Breast epithelium (tissue), 4 donors: ENCODE measurements at regions not wholly inside any gene's neighbourhood (a gene's known extent, or its start where the extent isn't known, plus 50 kb on each side); places are given as distances from the start of the nearest gene placed in this dataset.

Experiments
- DNase-seq, 2 donors: peaks; one replicate each; pipeline ENCODE4 v3.0.0-alpha.2; 2019; ENCODE audit warnings: low spot score in 2 of 2
- H3K27ac ChIP-seq, 2 donors: fragments of 200-600 bp; sonication (generic) in 1 of 2; one replicate each; pipeline ENCODE4 v1.5.1; 2016 to 2019; ENCODE audit warnings: mild to moderate bottlenecking in 1 of 2
- H3K27me3 ChIP-seq, 2 donors: fragments of 200-600 bp; sonication (generic) in 1 of 2; one replicate each; pipeline versions ENCODE4 v1.5.1 to v1.6.0; 2017 to 2019; ENCODE audit warnings: control low read depth in 1 of 2, mild to moderate bottlenecking in 1 of 2
- H3K36me3 ChIP-seq: fragments of 200-600 bp; one replicate; pipeline ENCODE4 v1.5.1; 2019
- H3K4me1 ChIP-seq, 2 donors: fragments of 200-600 bp; sonication (generic); one replicate each; pipeline ENCODE4 v1.5.1; 2016 to 2019; ENCODE audit warnings: control low read depth in 1 of 2
- H3K4me3 ChIP-seq, 3 donors: fragments of 200-600 bp; sonication (generic); 1 replicate in 2 of 3; 2 replicates in 1 of 3; pipeline ENCODE4 v1.5.1; 2016 to 2019; ENCODE audit warnings: mild to moderate bottlenecking in 3 of 3, moderate library complexity in 2 of 3
- H3K9me3 ChIP-seq, 2 donors: fragments of 200-600 bp; sonication (generic) in 1 of 2; one replicate each; pipeline ENCODE4 v1.5.1; 2016 to 2019; ENCODE audit warnings: control low read depth in 1 of 2
- CTCF ChIP-seq, 3 donors: fragments of 450-650 bp; IDR thresholded peaks; one replicate each; pipeline ENCODE4 v1.5.1; 2016 to 2017; ENCODE audit warnings: antibody characterized with exemption in 3 of 3, mild to moderate bottlenecking in 3 of 3, moderate library complexity in 3 of 3
- POLR2A ChIP-seq: fragments of 450-650 bp; IDR thresholded peaks from one replicate; pipeline ENCODE4 v1.6.1; 2016; ENCODE audit warnings: antibody characterized with exemption, mild to moderate bottlenecking, moderate library complexity
- POLR2AphosphoS5 ChIP-seq, 3 donors: sonication (generic); formaldehyde crosslinking; IDR thresholded peaks; one replicate each; pipeline ENCODE4 v1.6.1; 2017; ENCODE audit warnings: antibody characterized with exemption in 3 of 3
- intact Hi-C: fragments of 100-400 bp; cut with DNase I; formaldehyde crosslinking; loops from one replicate; pipeline ENCODE4 v1.15.1; 2023; ENCODE audit warnings: low total_unique reads

GRCh38 chr14:99347561-99347960 lies 75.6 kb upstream of the BCL11B start:
- H3K9me3 ChIP-seq = no peaks in the 10 kb centered on the region
- H3K4me3 ChIP-seq = no peak overlapping the region
- no peaks in the 10 kb centered on the region for H3K36me3 ChIP-seq
- DNase-seq = no peak
- H3K4me1 ChIP-seq = no peaks in the 10 kb centered on the region
- no peak overlapping the region for H3K27ac ChIP-seq
- H3K27me3 ChIP-seq = no peaks in the 10 kb centered on the region
- intact Hi-C loops = no loop called here
- TF ChIP-seq POLR2A (no peak), POLR2AphosphoS5 (IDR thresholded peaks at IDR 0.05) (no peak), CTCF (IDR thresholded peaks at IDR 0.05) (no peak)

- intact Hi-C loops = no loop called here
- H3K27me3 ChIP-seq = no peaks in the 10 kb centered on the region
- no peak for DNase-seq
Measured at GRCh38 chr14:99346470-99347080, 74.6 kb upstream of the BCL11B start.

GRCh38 chr14:99345472-99345871 lies 73.5 kb upstream of the BCL11B start:
- no peaks in the 10 kb centered on the region for H3K9me3 ChIP-seq
- H3K27me3 ChIP-seq = no peaks in the 10 kb centered on the region
- intact Hi-C loops = no loop called here
- no peak overlapping the region for H3K27ac ChIP-seq
- TF ChIP-seq POLR2AphosphoS5 (IDR thresholded peaks at IDR 0.05) (no peak), POLR2A (no peak), CTCF (IDR thresholded peaks at IDR 0.05) (no peak)
- no peak for DNase-seq
- H3K36me3 ChIP-seq = no peaks in the 10 kb centered on the region
- no peak overlapping the region for H3K4me3 ChIP-seq
- no peaks in the 10 kb centered on the region for H3K4me1 ChIP-seq

More at GRCh38 chr14:99346470-99347080, 74.6 kb upstream of the BCL11B start:
- Histone ChIP-seq H3K9me3 (no peaks in the 10 kb centered on the region), H3K27ac (no peak overlapping the region), H3K36me3 (no peaks in the 10 kb centered on the region), H3K4me3 (no peak overlapping the region), H3K4me1 (no peaks in the 10 kb centered on the region)
- TF ChIP-seq POLR2A = no peak
- TF ChIP-seq POLR2AphosphoS5 (IDR thresholded peaks at IDR 0.05) = no peak
- TF ChIP-seq CTCF (IDR thresholded peaks at IDR 0.05) = no peak

GRCh38 chr14:99344051-99344758 lies 72.2 kb upstream of the BCL11B start:
- Histone ChIP-seq H3K4me1 (no peaks in the 10 kb centered on the region), H3K4me3 (no peak overlapping the region), H3K36me3 (no peaks in the 10 kb centered on the region), H3K27me3 (no peaks in the 10 kb centered on the region), H3K9me3 (peaks cover 0 to 3% of the 10 kb centered on the region in 2 donors), H3K27ac (no peak overlapping the region)
- intact Hi-C loops = no loop called here
- no peak for DNase-seq
- TF ChIP-seq POLR2A (no peak), POLR2AphosphoS5 (IDR thresholded peaks at IDR 0.05) (no peak), CTCF (IDR thresholded peaks at IDR 0.05) (no peak)

GRCh38 chr14:99342906-99343305 lies 70.9 kb upstream of the BCL11B start:
- no peaks in the 10 kb centered on the region for H3K4me1 ChIP-seq
- intact Hi-C loops = no loop called here
- no peak overlapping the region for H3K4me3 ChIP-seq
- TF ChIP-seq CTCF (IDR thresholded peaks at IDR 0.05) (no peak), POLR2A (no peak), POLR2AphosphoS5 (IDR thresholded peaks at IDR 0.05) (no peak)
- H3K9me3 ChIP-seq = peaks cover 0 to 3% of the 10 kb centered on the region in 2 donors
- no peak for DNase-seq
- H3K27ac ChIP-seq = no peak overlapping the region
- H3K36me3 ChIP-seq = no peaks in the 10 kb centered on the region
- peaks cover 0 to 4% of the 10 kb centered on the region in 2 donors for H3K27me3 ChIP-seq
